SJCRH30 (cell line): ENCODE measurements at regions not wholly inside any gene's neighbourhood (a gene's known extent, or its start where the extent isn't known, plus 50 kb on each side); places are given as distances from the start of the nearest gene placed in this dataset.
"Not testable (repeated sequence)": the region's sequence is repeated elsewhere in the genome, so short reads cannot be mapped to it uniquely, and the experiment has no call there.

Experiments
- DNase-seq, 2 experiments: peaks; one replicate each; pipeline ENCODE4 v3.0.0-alpha.2; 2015 to 2020
- H3K27ac ChIP-seq: fragments of 250-450 bp; sonication (Bioruptor Pico); 2 replicates; pipeline ENCODE4 v1.5.1; 2020; ENCODE audit warnings: mild to moderate bottlenecking, moderate library complexity
- H3K27me3 ChIP-seq: fragments of 250-450 bp; sonication (Bioruptor Pico); 2 replicates; pipeline ENCODE4 v1.5.1; 2020; ENCODE audit warnings: mild to moderate bottlenecking, moderate library complexity
- H3K36me3 ChIP-seq: fragments of 250-450 bp; sonication (Bioruptor Pico); 2 replicates; pipeline ENCODE4 v1.5.1; 2020; ENCODE audit warnings: mild to moderate bottlenecking, moderate library complexity
- H3K4me1 ChIP-seq: fragments of 250-450 bp; sonication (Bioruptor Pico); 2 replicates; pipeline ENCODE4 v1.5.1; 2020; ENCODE audit warnings: mild to moderate bottlenecking, moderate library complexity
- H3K4me3 ChIP-seq: fragments of 250-450 bp; sonication (Bioruptor Pico); 2 replicates; pipeline ENCODE4 v1.5.1; 2020; ENCODE audit warnings: mild to moderate bottlenecking, moderate library complexity
- H3K9me3 ChIP-seq: fragments of 250-450 bp; sonication (Bioruptor Pico); replicated peaks from 2 replicates; pipeline ENCODE4 v1.5.1; 2020; ENCODE audit warnings: mild to moderate bottlenecking, moderate library complexity

DNA sequence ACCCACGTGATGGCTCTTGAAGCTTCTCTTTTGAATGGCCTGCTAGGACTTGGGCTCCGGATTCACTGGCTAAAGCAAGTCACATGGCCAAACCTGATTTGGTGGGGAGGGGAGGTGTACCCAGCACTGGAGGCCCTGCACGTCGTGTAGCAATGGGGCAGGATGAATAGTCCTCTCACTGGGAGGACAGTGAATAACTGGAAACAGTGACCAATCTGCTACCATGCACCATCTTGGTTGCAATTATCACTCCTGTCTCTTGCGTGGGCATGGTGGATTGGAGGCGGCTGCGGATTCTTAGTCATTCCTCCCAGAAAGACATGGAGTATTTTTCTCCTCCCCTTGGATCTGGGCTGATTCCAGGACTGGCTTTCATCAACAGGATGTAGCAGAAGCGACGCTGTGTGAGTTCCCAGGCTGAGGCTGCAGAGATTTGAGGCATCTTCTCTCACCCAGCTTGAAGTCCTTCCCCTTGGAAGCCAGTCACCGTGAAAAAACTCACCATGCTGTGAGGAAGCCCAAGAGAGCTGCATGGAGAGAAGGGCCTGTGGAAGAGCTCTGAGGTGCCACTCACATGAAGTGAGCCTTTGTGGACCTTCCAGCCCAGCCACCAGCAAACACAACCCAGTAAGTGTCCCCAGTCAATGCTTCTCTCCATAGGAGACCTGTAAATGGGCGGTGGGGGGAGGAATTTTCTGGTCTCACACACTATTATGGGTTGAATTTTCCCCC, 70.4 kb downstream of the IGLL1 start:
- H3K27me3 ChIP-seq = no peaks in the 10 kb centered on the region

DNA sequence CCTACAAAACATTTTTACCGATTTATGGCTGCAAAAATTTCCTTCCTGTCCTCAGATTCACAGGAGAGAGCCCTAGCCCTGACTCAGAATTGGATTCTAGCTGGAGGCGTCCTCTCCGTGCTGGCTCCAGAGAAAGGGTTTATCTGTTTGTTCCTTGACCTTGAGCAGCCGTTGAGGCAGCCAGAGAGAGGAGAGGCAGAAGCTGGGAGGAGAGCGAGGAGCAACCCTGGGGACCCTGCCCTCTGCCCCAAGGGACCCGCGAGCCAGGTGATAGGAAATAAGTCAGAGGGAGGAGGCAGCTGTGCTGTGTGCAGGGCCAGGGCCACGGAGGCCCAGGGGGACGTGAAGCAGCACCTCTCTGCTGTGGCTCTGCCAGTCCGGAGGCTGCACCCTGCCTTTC, 75.6 kb downstream of the IGLL1 start:
- H3K27ac ChIP-seq = no peak overlapping the region
- no peaks in the 10 kb centered on the region for H3K27me3 ChIP-seq
- H3K9me3 ChIP-seq = no peaks in the 10 kb centered on the region
- no peaks in the 10 kb centered on the region for H3K4me1 ChIP-seq
- H3K4me3 ChIP-seq = no peak overlapping the region
- no peaks in the 10 kb centered on the region for H3K36me3 ChIP-seq
- DNase-seq = no peak

More for the DNA sequence above, 70.4 kb downstream of the IGLL1 start:
- Histone ChIP-seq H3K9me3 (no peaks in the 10 kb centered on the region), H3K4me1 (no peaks in the 10 kb centered on the region), H3K27ac (no peak overlapping the region), H3K4me3 (no peak overlapping the region), H3K36me3 (no peaks in the 10 kb centered on the region)
- DNase-seq = no peak

GRCh38 chr22:23503736-23504440, 76.2 kb downstream of the IGLL1 start:
- Histone ChIP-seq H3K4me1 (no peaks in the 10 kb centered on the region), H3K27ac (no peak overlapping the region), H3K4me3 (no peak overlapping the region), H3K27me3 (no peaks in the 10 kb centered on the region), H3K36me3 (no peaks in the 10 kb centered on the region), H3K9me3 (no peaks in the 10 kb centered on the region)
- DNase-seq = no peak

DNA sequence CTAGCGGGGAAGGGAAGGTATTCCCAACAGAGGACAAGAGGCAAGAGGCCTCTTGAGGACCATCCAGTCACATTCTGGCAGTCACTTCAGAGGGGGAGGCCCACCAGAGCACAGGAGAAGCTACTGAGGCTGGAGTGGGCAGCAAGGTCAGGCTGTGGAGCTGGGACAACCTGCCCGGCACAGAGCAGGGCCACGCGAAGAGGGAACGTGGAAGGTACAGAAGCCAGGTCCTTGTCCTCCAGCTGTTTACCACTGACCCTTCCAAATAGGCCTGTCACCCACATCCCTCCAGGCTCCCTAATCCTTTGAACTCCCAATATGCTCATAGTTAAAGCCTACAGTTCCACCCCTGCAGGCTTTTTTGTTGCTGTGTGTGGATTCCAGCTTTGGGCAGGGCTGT, 76.9 kb downstream of the IGLL1 start:
- Histone ChIP-seq H3K9me3 (no peaks in the 10 kb centered on the region), H3K4me3 (no peak overlapping the region), H3K4me1 (no peaks in the 10 kb centered on the region), H3K27ac (no peak overlapping the region), H3K27me3 (no peaks in the 10 kb centered on the region), H3K36me3 (no peaks in the 10 kb centered on the region)
- DNase-seq = no peak

DNA sequence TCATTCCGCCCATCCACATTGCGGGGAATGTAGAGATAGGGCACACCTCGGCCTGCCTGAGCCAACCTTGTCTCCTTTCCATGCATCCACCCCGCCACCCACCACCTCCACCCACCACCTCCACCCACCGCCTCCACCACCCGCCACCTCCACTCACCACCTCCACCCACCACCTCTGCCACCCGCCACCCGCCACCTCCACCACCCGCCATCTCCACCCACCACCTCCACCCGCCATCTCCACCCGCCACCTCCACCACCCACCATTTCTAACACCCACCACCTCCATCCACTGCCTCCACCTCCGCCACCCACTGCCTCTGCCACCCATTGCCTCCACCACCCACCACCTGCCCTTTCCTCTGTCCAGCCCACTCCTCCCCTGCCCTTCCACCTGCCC, 78.4 kb downstream of the IGLL1 start:
- Histone ChIP-seq H3K27me3 (no peaks in the 10 kb centered on the region), H3K36me3 (no peaks in the 10 kb centered on the region), H3K27ac (no peak overlapping the region), H3K4me1 (no peaks in the 10 kb centered on the region), H3K4me3 (no peak overlapping the region), H3K9me3 (no peaks in the 10 kb centered on the region)
- no peak for DNase-seq

DNA sequence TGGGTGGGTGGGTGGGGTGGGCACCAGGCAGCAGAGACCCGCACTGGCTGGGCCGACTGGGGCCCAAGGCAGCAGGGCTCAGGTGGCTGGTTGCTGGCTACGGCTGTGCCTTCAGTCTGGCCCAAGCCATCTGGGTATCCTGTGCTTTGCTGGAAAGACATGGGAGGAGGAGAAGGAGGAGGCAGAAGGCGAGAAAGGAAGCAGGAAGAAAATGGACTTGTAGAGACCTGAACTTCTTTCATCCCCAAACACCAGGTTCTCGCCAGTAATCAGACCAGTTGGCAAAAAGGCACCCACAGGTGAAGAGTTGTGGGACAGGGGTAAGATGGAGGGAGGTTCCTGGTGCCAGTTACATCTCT, 78.8 kb downstream of the IGLL1 start:
- Histone ChIP-seq H3K4me1 (no peaks in the 10 kb centered on the region), H3K27ac (no peak overlapping the region), H3K9me3 (no peaks in the 10 kb centered on the region), H3K27me3 (no peaks in the 10 kb centered on the region), H3K4me3 (no peak overlapping the region), H3K36me3 (no peaks in the 10 kb centered on the region)
- DNase-seq = no peak

DNA sequence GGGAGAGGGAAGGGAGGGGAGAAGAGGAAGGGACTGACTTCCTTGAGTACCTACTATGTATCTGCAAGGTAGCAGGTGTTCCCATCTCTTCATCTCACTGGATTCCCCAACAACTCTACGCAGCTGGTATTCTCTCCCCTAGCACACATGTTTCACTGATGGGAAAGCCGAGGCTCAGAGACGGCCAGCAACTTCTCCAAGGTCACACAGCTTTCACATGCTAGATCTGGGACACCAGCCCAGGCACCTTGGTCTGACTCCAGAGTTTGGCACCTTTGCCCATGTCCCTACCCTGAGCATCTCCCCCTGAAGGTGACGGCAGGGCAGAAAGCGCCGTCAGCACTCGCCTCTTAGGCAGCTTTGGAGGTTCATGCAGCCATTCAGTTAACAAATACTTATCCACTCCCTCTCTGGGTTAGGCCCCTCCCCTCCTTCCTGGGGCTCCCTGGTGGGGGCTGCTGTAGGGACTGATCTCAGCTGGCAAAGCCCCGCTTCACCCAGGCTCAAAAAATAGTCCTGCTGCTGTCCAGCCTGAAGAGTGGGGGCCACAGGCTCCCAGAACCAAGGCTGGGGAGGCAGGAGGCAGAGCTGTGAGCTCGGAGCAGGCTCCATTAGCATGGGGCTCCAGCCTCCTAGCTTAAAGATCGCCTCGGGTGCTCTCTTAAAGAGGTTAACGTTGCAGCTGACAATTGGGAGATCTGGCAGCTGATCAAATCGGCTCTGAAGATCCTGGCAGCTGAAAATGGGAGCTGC, 79.4 kb downstream of the IGLL1 start:
- no peaks in the 10 kb centered on the region for H3K27me3 ChIP-seq
- H3K4me1 ChIP-seq = no peaks in the 10 kb centered on the region
- H3K4me3 ChIP-seq = no peak overlapping the region
- DNase-seq = no peak
- no peak overlapping the region for H3K27ac ChIP-seq
- no peaks in the 10 kb centered on the region for H3K36me3 ChIP-seq
- no peaks in the 10 kb centered on the region for H3K9me3 ChIP-seq

GRCh38 chr22:23499845-23500500, 80.1 kb downstream of the IGLL1 start:
- Histone ChIP-seq H3K27ac (no peak overlapping the region), H3K4me3 (no peak overlapping the region), H3K27me3 (no peaks in the 10 kb centered on the region), H3K4me1 (no peaks in the 10 kb centered on the region), H3K9me3 (no peaks in the 10 kb centered on the region), H3K36me3 (no peaks in the 10 kb centered on the region)
- no peak for DNase-seq

- H3K9me3 ChIP-seq = no peaks in the 10 kb centered on the region
- H3K27me3 ChIP-seq = no peaks in the 10 kb centered on the region
- no peak for DNase-seq
- no peak overlapping the region for H3K27ac ChIP-seq
- no peak overlapping the region for H3K4me3 ChIP-seq
- no peaks in the 10 kb centered on the region for H3K36me3 ChIP-seq
- H3K4me1 ChIP-seq = no peaks in the 10 kb centered on the region
Observed at GRCh38 chr22:23498811-23499798, 81.0 kb downstream of the IGLL1 start.

DNA sequence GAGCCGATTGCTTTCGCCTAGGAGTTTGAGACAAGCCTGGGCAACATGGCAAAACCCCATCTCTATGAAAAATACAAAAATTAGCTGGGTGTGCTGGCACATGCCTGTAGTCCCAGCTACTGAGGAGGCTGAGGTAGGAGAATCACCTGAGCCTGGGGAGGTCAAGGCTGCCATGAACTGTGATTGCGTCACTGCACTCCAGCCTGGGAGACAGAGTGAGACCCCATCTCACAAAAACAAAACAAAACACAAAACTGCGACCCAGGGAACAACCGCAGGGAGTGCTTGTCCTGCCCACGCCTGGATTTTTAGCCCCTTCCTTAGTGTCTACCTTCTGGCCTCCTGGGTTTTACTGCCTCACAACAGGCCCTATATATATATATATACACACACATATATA, 82.2 kb downstream of the IGLL1 start:
- not testable (repeated sequence) for DNase-seq, H3K27me3 ChIP-seq, H3K27ac ChIP-seq, H3K36me3 ChIP-seq, H3K4me3 ChIP-seq, H3K9me3 ChIP-seq, H3K4me1 ChIP-seq

- H3K9me3 ChIP-seq = no peaks in the 10 kb centered on the region
- no peak overlapping the region for H3K4me3 ChIP-seq
- DNase-seq = no peak
- H3K4me1 ChIP-seq = no peaks in the 10 kb centered on the region
- no peaks in the 10 kb centered on the region for H3K36me3 ChIP-seq
- H3K27me3 ChIP-seq = no peaks in the 10 kb centered on the region
- H3K27ac ChIP-seq = no peak overlapping the region
Observed at GRCh38 chr22:23497016-23497885, 82.8 kb downstream of the IGLL1 start.

GRCh38 chr22:23496445-23496833, 83.7 kb downstream of the IGLL1 start:
- Histone ChIP-seq H3K4me1 (no peaks in the 10 kb centered on the region), H3K4me3 (no peak overlapping the region)

DNA sequence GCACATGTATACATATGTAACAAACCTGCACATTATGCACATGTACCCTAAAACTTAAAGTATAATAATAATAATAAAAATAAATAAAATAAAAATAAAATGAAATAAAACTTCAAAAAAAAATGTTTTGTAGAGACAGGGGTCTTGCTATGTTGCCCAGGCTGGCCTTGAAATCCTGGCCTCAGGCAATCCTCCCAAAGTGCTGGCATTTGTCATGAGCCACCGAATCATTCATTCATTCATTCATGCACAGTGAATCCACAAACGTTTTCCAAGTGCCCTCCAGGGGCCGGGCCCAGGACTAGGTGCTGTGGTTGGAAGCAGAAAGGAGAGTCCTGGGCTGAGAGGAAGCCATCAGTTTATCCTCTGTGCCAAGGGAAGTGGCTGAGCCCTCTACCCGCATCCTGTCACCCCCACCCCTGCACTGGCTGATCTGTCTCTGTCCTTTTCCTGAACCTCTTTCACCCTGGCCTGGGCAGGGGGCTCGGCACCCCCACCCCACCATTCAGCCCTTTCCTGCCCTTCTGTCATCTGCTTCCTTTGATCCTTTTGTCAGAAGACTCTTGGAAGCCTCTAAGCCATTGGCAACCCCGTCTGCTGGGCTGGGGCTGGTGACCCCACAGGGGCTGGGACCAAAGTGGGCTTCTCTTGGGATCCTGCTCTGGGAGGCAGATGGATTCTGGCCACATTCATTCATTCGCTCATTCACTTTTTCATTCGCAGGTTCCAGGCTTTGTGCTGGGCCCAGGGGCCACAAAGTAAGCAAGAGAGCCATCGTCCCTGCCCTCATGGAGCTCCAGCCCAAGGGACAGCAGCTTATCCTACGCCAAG, 84.3 kb downstream of the IGLL1 start:
- no peak overlapping the region for H3K4me3 ChIP-seq

More at GRCh38 chr22:23496445-23496833, 83.7 kb downstream of the IGLL1 start:
- no peak for DNase-seq
- Histone ChIP-seq H3K27ac (no peak overlapping the region), H3K27me3 (no peaks in the 10 kb centered on the region), H3K9me3 (no peaks in the 10 kb centered on the region), H3K36me3 (no peaks in the 10 kb centered on the region)

More for the DNA sequence above, 84.3 kb downstream of the IGLL1 start:
- no peaks in the 10 kb centered on the region for H3K36me3 ChIP-seq
- no peaks in the 10 kb centered on the region for H3K4me1 ChIP-seq
- DNase-seq = no peak
- no peaks in the 10 kb centered on the region for H3K9me3 ChIP-seq
- H3K27me3 ChIP-seq = no peaks in the 10 kb centered on the region
- no peak overlapping the region for H3K27ac ChIP-seq
